Common myeloid progenitor, CD34-positive (primary cell): ENCODE measurements at regions not wholly inside any gene's neighbourhood (a gene's known extent, or its start where the extent isn't known, plus 50 kb on each side); places are given as distances from the start of the nearest gene placed in this dataset.

Experiments
- CTCF ChIA-PET: fragments of 350-600 bp; sonication (Branson Sonifier 250); formaldehyde crosslinking; loops from one replicate; lab custom pipeline; 2021; ENCODE audit warnings: antibody characterized with exemption; lab: Charles Lee
- POLR2A ChIA-PET: fragments of 350-600 bp; sonication (Branson Sonifier 250); formaldehyde crosslinking; loops from one replicate; lab custom pipeline; 2021; ENCODE audit warnings: antibody characterized with exemption; lab: Charles Lee
- DNase-seq, 3 donors: peaks; one replicate each; pipeline versions ENCODE4 v3.0.0 to v3.0.0-alpha.2; 2013
- H3K27ac ChIP-seq, 2 experiments: 1 replicate in 1 of 2; 2 replicates in 1 of 2; pipeline ENCODE4 v1.7.0; 2013; ENCODE audit warnings: inconsistent platforms in 2 of 2, low read length in 2 of 2, mild to moderate bottlenecking in 2 of 2, low read depth in 1 of 2, moderate library complexity in 1 of 2; ENCODE audit not compliant: severe bottlenecking in 2 of 2, insufficient read depth in 1 of 2, poor library complexity in 1 of 2
- H3K27me3 ChIP-seq, 5 experiments: replicated peaks in 2 of 5; 1 replicate in 3 of 5; 2 replicates in 2 of 5; pipeline versions ENCODE4 v1.6.1 to v1.7.0; 2013; ENCODE audit warnings: low read length in 4 of 5, mild to moderate bottlenecking in 2 of 5, moderate library complexity in 2 of 5, inconsistent platforms in 1 of 5; ENCODE audit not compliant: insufficient read depth in 5 of 5, control insufficient read depth in 4 of 5
- H3K36me3 ChIP-seq, 4 experiments: 1 replicate in 2 of 4; 2 replicates in 2 of 4; pipeline versions ENCODE4 v1.6.1 to v1.7.0; 2013; ENCODE audit warnings: low read length in 3 of 4, control low read depth in 1 of 4, mild to moderate bottlenecking in 1 of 4; ENCODE audit not compliant: control insufficient read depth in 4 of 4, insufficient read depth in 4 of 4
- H3K4me1 ChIP-seq, 4 experiments: 1 replicate in 3 of 4; 2 replicates in 1 of 4; pipeline versions ENCODE4 v1.6.1 to v1.7.1; 2013; ENCODE audit warnings: low read length in 3 of 4, mild to moderate bottlenecking in 3 of 4, control low read depth in 1 of 4, inconsistent platforms in 1 of 4, moderate library complexity in 1 of 4; ENCODE audit not compliant: control insufficient read depth in 4 of 4, insufficient read depth in 4 of 4; ENCODE audit errors: control extremely low read depth in 1 of 4
- H3K4me3 ChIP-seq, 7 experiments: 1 replicate in 4 of 7; 2 replicates in 3 of 7; pipeline versions ENCODE4 v1.5.1 to v1.7.0; 2013; ENCODE audit warnings: mild to moderate bottlenecking in 7 of 7, low read length in 6 of 7, moderate library complexity in 6 of 7, inconsistent platforms in 2 of 7, low read depth in 2 of 7, control low read depth in 1 of 7; ENCODE audit not compliant: insufficient read depth in 4 of 7, control insufficient read depth in 1 of 7; ENCODE audit errors: extremely low read depth in 1 of 7
- H3K9me3 ChIP-seq, 5 experiments: 1 replicate in 4 of 5; 2 replicates in 1 of 5; pipeline versions ENCODE4 v1.6.1 to v1.7.1; 2013; ENCODE audit warnings: low read length in 4 of 5, mild to moderate bottlenecking in 2 of 5, inconsistent platforms in 1 of 5, low read depth in 1 of 5, moderate library complexity in 1 of 5; ENCODE audit not compliant: control insufficient read depth in 4 of 5, insufficient read depth in 2 of 5; ENCODE audit errors: control extremely low read depth in 1 of 5
- WGBS: methylation state at CpG from one replicate; pipeline ENCODE4 v1.1.5; 2013; ENCODE audit not compliant: insufficient coverage; 5-methylcytosine and 5-hydroxymethylcytosine counted together

DNA sequence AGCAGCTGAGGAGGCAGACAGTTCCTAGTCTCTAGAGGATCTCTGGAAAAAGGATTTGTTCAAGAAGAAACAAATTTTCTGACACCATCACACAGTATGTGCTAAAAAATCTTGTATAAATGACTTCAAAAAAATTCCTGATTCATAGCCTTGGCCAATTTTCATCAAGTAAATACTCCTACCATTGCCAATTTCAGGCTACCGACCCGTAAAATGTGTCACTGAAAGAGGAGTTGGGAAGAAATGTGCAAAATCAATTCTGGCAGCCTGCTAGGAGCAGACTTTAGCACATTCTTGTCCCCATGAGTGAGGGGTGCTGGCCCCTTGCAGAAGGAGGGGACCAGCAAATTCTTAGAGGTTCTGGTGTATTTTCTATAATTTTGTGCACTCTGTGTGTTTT is 109.4 kb downstream of the TMEM30B start:
- no peak overlapping the region for H3K27ac ChIP-seq
- H3K36me3 ChIP-seq = no peaks in the 10 kb centered on the region
- ChIA-PET CTCF (no interaction called here), POLR2A (no interaction called here)
- peaks cover 0 to 8% (median 2%) of the 10 kb centered on the region in 5 experiments for H3K27me3 ChIP-seq
- H3K4me3 ChIP-seq = no peak overlapping the region
- WGBS = no CpG with 5 or more reads among the region's 2 CpGs
- no peak for DNase-seq
- peaks cover 0 to 8% (median 0%) of the 10 kb centered on the region in 5 experiments for H3K9me3 ChIP-seq
- H3K4me1 ChIP-seq = no peaks in the 10 kb centered on the region

DNA sequence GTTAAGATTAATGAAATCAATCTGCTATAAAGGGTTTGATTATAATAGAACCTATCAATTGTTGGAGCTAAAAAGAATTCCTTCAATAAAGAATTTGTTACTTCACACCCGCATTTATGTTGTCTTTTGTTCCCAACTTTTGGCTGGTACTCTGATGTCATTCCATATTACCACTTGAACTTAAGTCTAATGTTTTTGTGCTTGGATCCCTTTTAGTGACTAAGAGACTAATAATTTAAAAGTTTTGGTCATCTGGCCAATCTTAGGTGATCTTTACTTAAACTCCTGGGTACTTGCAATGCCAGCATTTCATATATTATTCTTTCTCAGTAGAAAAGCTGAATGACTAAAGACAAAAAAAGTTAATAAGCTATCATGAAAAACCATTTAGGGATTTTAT is 113.0 kb downstream of the TMEM30B start:
- peaks cover 0 to 8% (median 2%) of the 10 kb centered on the region in 5 experiments for H3K27me3 ChIP-seq
- no peaks in the 10 kb centered on the region for H3K36me3 ChIP-seq
- no peaks in the 10 kb centered on the region for H3K4me1 ChIP-seq
- no peak overlapping the region for H3K4me3 ChIP-seq
- peaks cover 0 to 6% (median 1%) of the 10 kb centered on the region in 5 experiments for H3K9me3 ChIP-seq
- DNase-seq = no peak
- 100% methylated on average over 1 of the region's 1 CpG for WGBS
- ChIA-PET CTCF (interaction anchor here (1.7 kb wide), 1 partner anchor 15 kb away, joined by 3 read pairs; no protein-coding TSS in a partner anchor), POLR2A (no interaction called here)
- no peak overlapping the region for H3K27ac ChIP-seq

- CTCF ChIA-PET = interaction anchor here (1.7 kb wide), 1 partner anchor 15 kb away, joined by 3 read pairs; no protein-coding TSS in a partner anchor
- H3K36me3 ChIP-seq = no peaks in the 10 kb centered on the region
- no peak overlapping the region for H3K27ac ChIP-seq
- peaks cover 0 to 2% (median 1%) of the 10 kb centered on the region in 5 experiments for H3K9me3 ChIP-seq
- no peak overlapping the region for H3K4me3 ChIP-seq
- POLR2A ChIA-PET = no interaction called here
- DNase-seq = no peak
- peaks cover 0 to 5% (median 2%) of the 10 kb centered on the region in 5 experiments for H3K27me3 ChIP-seq
- H3K4me1 ChIP-seq = no peaks in the 10 kb centered on the region
- 93% methylated on average over 1 of the region's 1 CpG for WGBS
Observed at GRCh38 chr14:61167642-61168041, 113.5 kb downstream of the TMEM30B start.

DNA sequence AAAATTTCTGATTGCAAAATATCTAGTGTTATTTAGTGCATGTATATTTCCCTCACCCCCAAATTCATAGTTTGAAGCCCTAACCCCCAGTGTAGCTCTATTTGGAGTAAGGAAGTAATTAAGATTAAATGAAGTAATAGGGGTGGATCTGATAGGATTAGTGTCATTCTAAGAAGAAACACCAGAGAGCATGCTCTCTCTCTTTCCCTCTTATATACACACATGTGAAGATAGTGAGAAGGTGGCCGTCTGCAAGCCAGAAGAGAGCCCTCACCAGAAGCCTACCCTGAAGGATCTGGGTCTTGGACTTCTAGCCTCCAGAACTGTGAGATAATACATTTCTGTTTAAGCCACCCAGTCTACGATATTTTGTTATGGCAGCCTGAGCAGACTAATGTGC is 120.3 kb downstream of the TMEM30B start:
- CTCF ChIA-PET = no interaction called here
- no peak for DNase-seq
- Histone ChIP-seq H3K27ac (no peak overlapping the region), H3K9me3 (peaks cover 0 to 2% (median 0%) of the 10 kb centered on the region in 5 experiments), H3K27me3 (no peaks in the 10 kb centered on the region), H3K4me1 (no peaks in the 10 kb centered on the region), H3K36me3 (no peaks in the 10 kb centered on the region), H3K4me3 (no peak overlapping the region)
- 100% methylated on average over 2 of the region's 2 CpGs for WGBS
- POLR2A ChIA-PET = no interaction called here

DNA sequence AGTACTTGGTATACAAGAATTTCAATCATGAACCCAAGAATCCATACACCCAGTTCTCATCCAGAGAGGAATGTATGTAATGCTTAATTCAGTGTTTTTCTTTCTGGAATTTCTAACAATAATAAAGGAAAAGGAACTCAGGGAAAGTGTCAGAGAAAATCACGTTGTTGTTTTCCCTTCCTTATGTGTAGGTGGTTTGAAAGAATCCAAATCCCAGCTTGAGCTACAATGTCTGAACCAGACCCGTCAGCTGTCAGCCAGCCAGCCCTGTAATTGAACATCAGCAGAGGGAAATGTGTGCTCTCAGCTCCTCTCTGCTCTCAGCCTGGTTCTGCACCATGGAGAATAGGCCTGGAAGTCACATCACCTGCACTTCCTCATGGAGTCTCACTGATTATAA is 126.5 kb downstream of the TMEM30B start:
- H3K27ac ChIP-seq = no peak overlapping the region

DNA sequence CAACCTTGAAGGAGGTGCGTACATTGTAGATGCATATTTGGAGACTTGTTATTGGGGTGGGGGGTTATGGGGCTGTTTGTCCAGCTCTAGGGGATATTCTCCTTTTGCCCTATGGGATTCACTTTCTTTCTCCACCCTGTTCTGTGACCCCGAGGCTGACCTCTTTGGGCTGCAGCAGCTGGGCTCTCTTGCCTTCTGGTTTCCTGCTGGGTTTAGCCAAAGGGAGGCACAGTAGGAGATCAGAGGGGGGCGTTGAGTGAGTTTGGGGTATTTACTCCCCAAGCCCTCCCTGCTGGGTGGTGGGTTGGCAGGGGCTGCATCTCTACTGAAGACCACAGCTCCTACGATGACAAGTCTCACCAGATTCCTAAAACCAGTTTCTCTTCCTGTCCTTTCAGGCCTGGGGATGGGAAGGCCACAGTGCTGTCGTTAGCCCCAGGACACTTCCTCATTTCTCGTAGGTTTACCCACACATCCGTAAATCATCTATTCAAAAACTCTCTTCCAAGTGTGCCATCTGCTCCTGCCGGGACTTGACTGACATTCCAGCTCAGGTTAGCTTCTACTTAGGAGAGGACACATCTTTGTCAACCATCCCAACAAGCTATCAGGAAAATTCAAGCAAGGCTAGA is 127.1 kb downstream of the TMEM30B start:
- Histone ChIP-seq H3K27ac (no peak overlapping the region), H3K36me3 (no peaks in the 10 kb centered on the region), H3K27me3 (no peaks in the 10 kb centered on the region), H3K4me1 (no peaks in the 10 kb centered on the region), H3K4me3 (no peak overlapping the region), H3K9me3 (no peaks in the 10 kb centered on the region)
- DNase-seq = peak in 1 of 3 donors; percentile 9
- 54% methylated on average over 7 of the region's 8 CpGs for WGBS
- CTCF ChIA-PET = interaction anchor here (1.2 kb wide), 1 partner anchor 45 kb away, joined by 3 read pairs; no protein-coding TSS in a partner anchor
- POLR2A ChIA-PET = no interaction called here

More for the DNA sequence above, 126.5 kb downstream of the TMEM30B start:
- DNase-seq = no peak
- no peaks in the 10 kb centered on the region for H3K4me1 ChIP-seq
- H3K9me3 ChIP-seq = no peaks in the 10 kb centered on the region
- POLR2A ChIA-PET = no interaction called here
- H3K4me3 ChIP-seq = no peak overlapping the region
- WGBS = 94% methylated on average over 2 of the region's 2 CpGs
- CTCF ChIA-PET = interaction anchor here (1.2 kb wide), 1 partner anchor 46 kb away, joined by 3 read pairs; no protein-coding TSS in a partner anchor
- no peaks in the 10 kb centered on the region for H3K36me3 ChIP-seq
- H3K27me3 ChIP-seq = no peaks in the 10 kb centered on the region

DNA sequence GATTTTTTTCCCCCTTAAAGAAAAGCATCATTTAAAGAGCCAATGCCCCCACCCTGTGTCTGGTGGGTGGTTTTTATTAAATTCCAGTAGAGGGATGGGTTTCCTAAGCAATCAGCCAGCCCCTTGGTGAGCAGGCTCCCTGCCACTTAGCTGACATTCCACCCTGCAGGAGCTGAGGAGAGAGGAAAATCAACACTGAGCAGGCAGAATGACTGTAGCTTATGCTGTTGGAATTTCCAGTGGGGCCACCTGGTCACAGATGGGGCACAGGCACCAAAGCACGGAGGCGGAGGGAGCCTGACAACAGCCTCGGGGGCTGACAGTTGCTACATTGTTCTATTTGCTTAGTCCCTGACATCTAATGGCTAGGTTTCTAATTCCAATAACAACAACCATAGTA is 127.7 kb downstream of the TMEM30B start:
- no peak for DNase-seq
- H3K4me1 ChIP-seq = no peaks in the 10 kb centered on the region
- H3K27me3 ChIP-seq = no peaks in the 10 kb centered on the region
- no peak overlapping the region for H3K4me3 ChIP-seq
- 100% methylated on average over 3 of the region's 3 CpGs for WGBS
- no peak overlapping the region for H3K27ac ChIP-seq
- POLR2A ChIA-PET = no interaction called here
- H3K9me3 ChIP-seq = no peaks in the 10 kb centered on the region
- CTCF ChIA-PET = interaction anchor here (1.2 kb wide), 1 partner anchor 14 kb away, joined by 3 read pairs; no protein-coding TSS in a partner anchor
- no peaks in the 10 kb centered on the region for H3K36me3 ChIP-seq
